ENCODE measurements at regions not wholly inside any gene's neighbourhood (a gene's known extent, or its start where the extent isn't known, plus 50 kb on each side); places are given as distances from the start of the nearest gene placed in this dataset.

DNA sequence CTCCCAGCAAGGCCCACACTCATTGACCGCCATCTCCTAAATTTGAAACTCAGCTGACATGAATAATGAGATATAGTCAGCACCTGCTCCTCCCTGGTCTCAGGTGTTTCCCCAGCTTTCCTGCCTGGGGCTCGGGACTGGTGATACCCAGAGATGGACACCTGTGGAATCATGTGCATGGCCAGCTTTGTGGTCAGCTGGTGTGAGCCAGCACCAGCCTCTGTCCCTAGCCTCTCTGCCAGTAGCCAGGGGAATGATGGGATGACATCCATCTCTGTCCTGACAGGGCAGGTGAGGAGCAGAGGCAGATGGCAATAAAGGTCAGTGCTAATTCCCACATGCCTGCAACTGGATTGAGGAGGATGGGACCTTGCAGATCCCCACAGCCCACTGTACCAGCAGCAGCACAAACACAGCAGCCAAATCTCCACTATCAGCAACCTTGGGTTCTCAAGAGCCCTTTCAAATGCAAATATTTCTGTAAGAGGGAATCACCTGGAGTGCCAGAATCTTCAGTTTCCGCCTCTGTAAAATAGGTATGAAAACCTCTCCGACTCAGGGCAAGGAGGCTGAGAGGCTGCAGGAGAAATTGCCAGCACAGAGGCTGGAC lies 329.2 kb upstream of the ZMIZ1 start:
- H3K4me1 ChIP-seq (ENCODE audit: control insufficient read depth in 2 of 2, insufficient read depth in 1 of 2, low read depth in 1 of 2, low read length in 2 of 2): peaks cover 9 to 13% of the 10 kb centered on the region in 2 donors
- no peak overlapping the region for H2BK12ac ChIP-seq (ENCODE audit: low read length)
- H2BK15ac ChIP-seq (ENCODE audit: low read length): no peak overlapping the region
- no peak overlapping the region for H2BK5ac ChIP-seq (ENCODE audit: low read length)
- peak overlapping the region; percentile 31 for H3K18ac ChIP-seq (ENCODE audit: low read length)
- H4K91ac ChIP-seq (ENCODE audit: low read depth, low read length, poor library complexity): no peak overlapping the region
- H3K23ac ChIP-seq (ENCODE audit: low read depth, low read length, poor library complexity): no peak overlapping the region
- H3K9me3 ChIP-seq (replicated peaks in 1 of 2; ENCODE audit: control insufficient read depth in 2 of 2, insufficient read depth in 1 of 2, low read depth in 1 of 2, low read length in 2 of 2): no peaks in the 10 kb centered on the region
- no peak overlapping the region for H2BK120ac ChIP-seq (ENCODE audit: low read depth, low read length)
- no peak overlapping the region for H2AK5ac ChIP-seq (ENCODE audit: low read depth, low read length)
- DNase-seq (ENCODE audit: low spot score): no peak
- no peaks in the 10 kb centered on the region for H3K36me3 ChIP-seq (replicated peaks in 1 of 2; ENCODE audit: control insufficient read depth in 2 of 2, insufficient read depth in 2 of 2, low read length in 2 of 2)
- H4K8ac ChIP-seq (ENCODE audit: low read depth, low read length): no peak overlapping the region
- H3K9ac ChIP-seq (ENCODE audit: low read depth, low read length, poor library complexity): no peak overlapping the region
- H3K4me3 ChIP-seq (ENCODE audit: low read length in 2 of 2): no peak overlapping the region
- H2AFZ ChIP-seq (ENCODE audit: low read length): no peak overlapping the region
- H3K4me2 ChIP-seq (ENCODE audit: insufficient read depth, low read length, poor library complexity, severe bottlenecking): no peak overlapping the region
- H3K27me3 ChIP-seq (ENCODE audit: control insufficient read depth in 3 of 3, insufficient read depth in 3 of 3, low read depth in 1 of 3, low read length in 3 of 3): peaks cover 0 to 13% (median 0%) of the 10 kb centered on the region in 3 experiments
- no peak overlapping the region for H3K14ac ChIP-seq (ENCODE audit: low read length)
- H3K4ac ChIP-seq (ENCODE audit: low read length): no peak overlapping the region
- no peak overlapping the region for H3K27ac ChIP-seq (replicated peaks; ENCODE audit: low read length)
- no peaks in the 10 kb centered on the region for H3K79me1 ChIP-seq (ENCODE audit: low read depth, low read length)
- no CpG with 5 or more reads among the region's 4 CpGs for WGBS, 2 donors (ENCODE audit: extremely low coverage in 2 of 2, insufficient read length in 2 of 2, insufficient replicate concordance in 1 of 2)

DNA sequence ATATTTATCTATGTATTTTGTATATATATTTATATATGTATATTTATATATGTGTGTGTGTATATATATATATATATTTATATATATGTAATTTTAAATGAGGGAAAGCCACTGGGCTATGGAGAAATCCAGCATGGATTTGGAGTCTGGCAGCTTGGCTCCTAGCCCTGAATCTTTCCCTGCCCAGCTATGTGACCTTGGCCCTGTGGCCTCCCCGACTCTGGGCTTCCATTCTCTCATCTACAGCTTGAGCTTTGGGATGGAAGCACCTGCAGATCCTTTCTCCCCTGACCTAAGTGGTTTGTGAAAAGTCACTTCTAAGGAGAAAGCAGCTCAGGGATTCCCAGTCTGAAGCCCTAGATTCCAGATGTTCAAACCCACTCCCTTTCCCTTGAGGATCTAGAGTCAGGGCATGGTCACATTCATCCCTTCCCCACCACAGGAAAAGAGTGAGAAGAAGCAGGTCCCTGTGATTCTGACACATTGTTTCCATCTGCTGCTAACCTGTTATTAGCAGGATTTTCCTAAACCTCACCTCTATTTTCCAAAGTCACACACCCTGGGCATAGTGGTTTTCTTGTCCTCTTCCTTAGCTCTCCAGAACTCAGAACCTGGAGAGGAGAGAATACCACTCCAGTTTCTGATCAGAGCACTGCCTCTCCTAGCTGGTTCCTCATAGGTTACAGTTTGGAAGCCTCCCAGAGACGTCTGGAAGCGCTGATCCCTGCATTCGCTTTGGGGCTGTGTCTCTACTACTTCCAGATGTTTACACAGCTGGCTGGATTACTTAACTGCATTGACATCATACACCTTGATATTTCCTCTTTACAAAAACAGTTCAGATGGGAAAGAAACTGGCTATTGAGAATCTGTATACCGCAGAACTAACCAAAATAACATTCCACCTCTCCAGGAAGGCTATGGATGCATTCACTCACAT lies 327.5 kb upstream of the ZMIZ1 start:
- no peaks in the 10 kb centered on the region for H3K36me3 ChIP-seq (replicated peaks in 1 of 2; ENCODE audit: control insufficient read depth in 2 of 2, insufficient read depth in 2 of 2, low read length in 2 of 2)
- no peak overlapping the region for H3K4me2 ChIP-seq (ENCODE audit: insufficient read depth, low read length, poor library complexity, severe bottlenecking)
- H3K4me1 ChIP-seq (ENCODE audit: control insufficient read depth in 2 of 2, insufficient read depth in 1 of 2, low read depth in 1 of 2, low read length in 2 of 2): peaks cover 11 to 17% of the 10 kb centered on the region in 2 donors
- no peak for DNase-seq (ENCODE audit: low spot score)
- H2AK5ac ChIP-seq (ENCODE audit: low read depth, low read length): no peak overlapping the region
- no peak overlapping the region for H3K4me3 ChIP-seq (ENCODE audit: low read length in 2 of 2)
- no peak overlapping the region for H2BK5ac ChIP-seq (ENCODE audit: low read length)
- H2BK15ac ChIP-seq (ENCODE audit: low read length): no peak overlapping the region
- no peak overlapping the region for H3K18ac ChIP-seq (ENCODE audit: low read length)
- H4K8ac ChIP-seq (ENCODE audit: low read depth, low read length): no peak overlapping the region
- no peak overlapping the region for H2BK12ac ChIP-seq (ENCODE audit: low read length)
- H3K27ac ChIP-seq (replicated peaks; ENCODE audit: low read length): no peak overlapping the region
- no peak overlapping the region for H3K14ac ChIP-seq (ENCODE audit: low read length)
- H4K91ac ChIP-seq (ENCODE audit: low read depth, low read length, poor library complexity): no peak overlapping the region
- peaks cover 0 to 13% (median 0%) of the 10 kb centered on the region in 3 experiments for H3K27me3 ChIP-seq (ENCODE audit: control insufficient read depth in 3 of 3, insufficient read depth in 3 of 3, low read depth in 1 of 3, low read length in 3 of 3)
- no peak overlapping the region for H3K23ac ChIP-seq (ENCODE audit: low read depth, low read length, poor library complexity)
- no peaks in the 10 kb centered on the region for H3K9me3 ChIP-seq (replicated peaks in 1 of 2; ENCODE audit: control insufficient read depth in 2 of 2, insufficient read depth in 1 of 2, low read depth in 1 of 2, low read length in 2 of 2)
- H3K9ac ChIP-seq (ENCODE audit: low read depth, low read length, poor library complexity): no peak overlapping the region
- no peak overlapping the region for H3K4ac ChIP-seq (ENCODE audit: low read length)
- no peak overlapping the region for H2BK120ac ChIP-seq (ENCODE audit: low read depth, low read length)
- no CpG with 5 or more reads among the region's 5 CpGs for WGBS, 2 donors (ENCODE audit: extremely low coverage in 2 of 2, insufficient read length in 2 of 2, insufficient replicate concordance in 1 of 2)
- H2AFZ ChIP-seq (ENCODE audit: low read length): no peak overlapping the region
- no peaks in the 10 kb centered on the region for H3K79me1 ChIP-seq (ENCODE audit: low read depth, low read length)

DNA sequence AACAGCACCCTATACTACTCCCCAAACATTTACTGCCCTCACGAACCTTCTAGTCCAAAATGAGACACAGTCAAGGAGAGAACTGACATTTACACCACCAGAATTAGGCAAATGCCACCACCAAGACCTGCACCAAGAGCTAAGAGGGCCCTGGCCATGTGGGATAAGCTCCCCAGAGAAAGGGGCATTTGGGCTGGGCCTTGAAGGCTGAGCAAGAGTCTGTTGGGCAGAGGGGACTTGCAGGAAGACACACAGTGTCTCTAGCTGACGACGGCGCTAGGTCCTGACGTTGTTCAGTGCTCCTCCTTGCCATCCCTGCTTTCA lies 326.4 kb upstream of the ZMIZ1 start:
- Histone ChIP-seq H4K91ac (ENCODE audit: low read depth, low read length, poor library complexity) (no peak overlapping the region), H2BK5ac (ENCODE audit: low read length) (no peak overlapping the region), H3K4me2 (ENCODE audit: insufficient read depth, low read length, poor library complexity, severe bottlenecking) (no peak overlapping the region), H2BK120ac (ENCODE audit: low read depth, low read length) (no peak overlapping the region), H3K27ac (replicated peaks; ENCODE audit: low read length) (no peak overlapping the region), H3K9me3 (replicated peaks in 1 of 2; ENCODE audit: control insufficient read depth in 2 of 2, insufficient read depth in 1 of 2, low read depth in 1 of 2, low read length in 2 of 2) (no peaks in the 10 kb centered on the region), H3K4me1 (ENCODE audit: control insufficient read depth in 2 of 2, insufficient read depth in 1 of 2, low read depth in 1 of 2, low read length in 2 of 2) (peaks cover 15 to 17% of the 10 kb centered on the region in 2 donors), H3K79me1 (ENCODE audit: low read depth, low read length) (no peaks in the 10 kb centered on the region), H3K18ac (ENCODE audit: low read length) (no peak overlapping the region), H3K14ac (ENCODE audit: low read length) (no peak overlapping the region), H3K4ac (ENCODE audit: low read length) (no peak overlapping the region), H3K36me3 (replicated peaks in 1 of 2; ENCODE audit: control insufficient read depth in 2 of 2, insufficient read depth in 2 of 2, low read length in 2 of 2) (no peaks in the 10 kb centered on the region), H4K8ac (ENCODE audit: low read depth, low read length) (no peak overlapping the region), H3K27me3 (ENCODE audit: control insufficient read depth in 3 of 3, insufficient read depth in 3 of 3, low read depth in 1 of 3, low read length in 3 of 3) (peaks cover 0 to 9% (median 0%) of the 10 kb centered on the region in 3 experiments), H3K9ac (ENCODE audit: low read depth, low read length, poor library complexity) (no peak overlapping the region), H2BK15ac (ENCODE audit: low read length) (no peak overlapping the region), H2BK12ac (ENCODE audit: low read length) (no peak overlapping the region), H2AK5ac (ENCODE audit: low read depth, low read length) (peak overlapping the region; percentile 3), H3K23ac (ENCODE audit: low read depth, low read length, poor library complexity) (peak overlapping the region; percentile 76), H2AFZ (ENCODE audit: low read length) (no peak overlapping the region), H3K4me3 (ENCODE audit: low read length in 2 of 2) (no peak overlapping the region)
- WGBS, 2 donors (ENCODE audit: extremely low coverage in 2 of 2, insufficient read length in 2 of 2, insufficient replicate concordance in 1 of 2): no CpG with 5 or more reads among the region's 5 CpGs
- no peak for DNase-seq (ENCODE audit: low spot score)

Data from neuronal stem cell (in vitro differentiated cells).